Mucosa of descending colon (tissue), 3 donors: ENCODE measurements at regions not wholly inside any gene's neighbourhood (a gene's known extent, or its start where the extent isn't known, plus 50 kb on each side); places are given as distances from the start of the nearest gene placed in this dataset.

Source experiments
- ATAC-seq: fragments of 200-7000 bp; cut with Tn5 transposase; one replicate; pipeline ENCODE4 v1.9.1; 2020; ENCODE audit warnings: mild to moderate bottlenecking, moderate library complexity
- DNase-seq, 3 donors: peaks; one replicate each; pipeline ENCODE4 v3.0.0-alpha.2; 2020
- H3K36me3 ChIP-seq: fragments of 200-600 bp; one replicate; pipeline ENCODE4 v1.8.0; 2021; ENCODE audit warnings: low read depth, mild to moderate bottlenecking
- H3K4me1 ChIP-seq: fragments of 200-600 bp; one replicate; pipeline ENCODE4 v1.8.0; 2021; ENCODE audit warnings: low read depth, mild to moderate bottlenecking
- H3K4me3 ChIP-seq: fragments of 200-600 bp; one replicate; pipeline ENCODE4 v1.8.0; 2021; ENCODE audit warnings: mild to moderate bottlenecking
- H3K9me3 ChIP-seq: fragments of 200-600 bp; one replicate; pipeline ENCODE4 v1.8.0; 2021; ENCODE audit warnings: mild to moderate bottlenecking
- CTCF ChIP-seq: fragments of 200-600 bp; IDR thresholded peaks from one replicate; pipeline ENCODE4 v1.8.0; 2022; ENCODE audit warnings: antibody characterized with exemption, mild to moderate bottlenecking
- intact Hi-C, 2 donors: fragments of 100-400 bp; cut with DNase I in 1 of 2; cut with micrococcal nuclease in 1 of 2; formaldehyde crosslinking; loops; one replicate each; pipeline versions ENCODE4 v1.11.0 to v1.11.1; 2022; cut with DNase I, micrococcal nuclease
- donor health status: DM: no; HTN: no; CAD: no; lungs with moderate emphysema.
- donor health status: DM: no; HTN: no; CAD: no.
- donor health status: DM: no; HTN: yes; CAD: no.

GRCh38 chr15:62561571-62561970 lies 396.5 kb upstream of the C2CD4B start:
- H3K36me3 ChIP-seq = no peaks in the 10 kb centered on the region
- no peaks in the 10 kb centered on the region for H3K9me3 ChIP-seq
- H3K4me3 ChIP-seq = peak overlapping the region; percentile 3
- TF ChIP-seq CTCF = no peak
- intact Hi-C loops = no loop called here
- peak; percentile 64 for ATAC-seq
- H3K4me1 ChIP-seq = peaks cover 17% of the 10 kb centered on the region
- DNase-seq = peak in 1 of 3 donors; percentile 60

GRCh38 chr15:62564886-62565633 lies 400.0 kb upstream of the C2CD4B start:
- DNase-seq (no peak), ATAC-seq (no peak)
- Histone ChIP-seq H3K4me3 (no peak overlapping the region), H3K36me3 (no peaks in the 10 kb centered on the region), H3K4me1 (peaks cover 45% of the 10 kb centered on the region), H3K9me3 (no peaks in the 10 kb centered on the region)
- intact Hi-C loops = no loop called here
- no peak for TF ChIP-seq CTCF

GRCh38 chr15:62565634-62566026 lies 400.5 kb upstream of the C2CD4B start:
- DNase-seq (no peak), ATAC-seq (no peak)
- H3K4me1 ChIP-seq = peaks cover 43% of the 10 kb centered on the region
- intact Hi-C loops = no loop called here
- TF ChIP-seq CTCF = no peak
- no peaks in the 10 kb centered on the region for H3K36me3 ChIP-seq
- H3K9me3 ChIP-seq = no peaks in the 10 kb centered on the region
- no peak overlapping the region for H3K4me3 ChIP-seq

GRCh38 chr15:62566248-62566647 lies 401.2 kb upstream of the C2CD4B start:
- no peak for ATAC-seq
- intact Hi-C loops = no loop called here
- H3K4me1 ChIP-seq = peaks cover 41% of the 10 kb centered on the region

GRCh38 chr15:62567501-62567900 lies 402.4 kb upstream of the C2CD4B start:
- DNase-seq (no peak), ATAC-seq (no peak)
- no peak for TF ChIP-seq CTCF
- no peaks in the 10 kb centered on the region for H3K36me3 ChIP-seq
- intact Hi-C loops = no loop called here
- no peaks in the 10 kb centered on the region for H3K9me3 ChIP-seq
- peaks cover 41% of the 10 kb centered on the region for H3K4me1 ChIP-seq
- H3K4me3 ChIP-seq = no peak overlapping the region

More at GRCh38 chr15:62566248-62566647, 401.2 kb upstream of the C2CD4B start:
- no peak overlapping the region for H3K4me3 ChIP-seq
- TF ChIP-seq CTCF = no peak
- H3K36me3 ChIP-seq = no peaks in the 10 kb centered on the region
- H3K9me3 ChIP-seq = no peaks in the 10 kb centered on the region
- no peak for DNase-seq

GRCh38 chr15:62568004-62568403 lies 402.9 kb upstream of the C2CD4B start:
- intact Hi-C loops = no loop called here
- DNase-seq = peak in 2 of 3 donors; percentile 65 to 74

More at GRCh38 chr15:62568004-62568403, 402.9 kb upstream of the C2CD4B start:
- H3K4me3 ChIP-seq = no peak overlapping the region
- peaks cover 41% of the 10 kb centered on the region for H3K4me1 ChIP-seq
- peak; percentile 65 for ATAC-seq
- H3K9me3 ChIP-seq = no peaks in the 10 kb centered on the region
- TF ChIP-seq CTCF = no peak
- no peaks in the 10 kb centered on the region for H3K36me3 ChIP-seq
